Ovary (tissue), 3 donors: ENCODE measurements at regions not wholly inside any gene's neighbourhood (a gene's known extent, or its start where the extent isn't known, plus 50 kb on each side); places are given as distances from the start of the nearest gene placed in this dataset.

Source experiments
- CTCF ChIP-seq, 3 donors: fragments of 450-650 bp in 2 of 3; fragments of 200-600 bp in 1 of 3; IDR thresholded peaks; one replicate each; pipeline versions ENCODE4 v1.5.1 to v1.8.0; 2016 to 2022; ENCODE audit warnings: antibody characterized with exemption in 3 of 3, mild to moderate bottlenecking in 1 of 3
- POLR2A ChIP-seq: fragments of 450-650 bp; IDR thresholded peaks from one replicate; pipeline ENCODE4 v1.6.1; 2017; ENCODE audit warnings: antibody characterized with exemption, mild to moderate bottlenecking, moderate library complexity
- donor health status: DM: no; HTN: no; CAD: no.

DNA sequence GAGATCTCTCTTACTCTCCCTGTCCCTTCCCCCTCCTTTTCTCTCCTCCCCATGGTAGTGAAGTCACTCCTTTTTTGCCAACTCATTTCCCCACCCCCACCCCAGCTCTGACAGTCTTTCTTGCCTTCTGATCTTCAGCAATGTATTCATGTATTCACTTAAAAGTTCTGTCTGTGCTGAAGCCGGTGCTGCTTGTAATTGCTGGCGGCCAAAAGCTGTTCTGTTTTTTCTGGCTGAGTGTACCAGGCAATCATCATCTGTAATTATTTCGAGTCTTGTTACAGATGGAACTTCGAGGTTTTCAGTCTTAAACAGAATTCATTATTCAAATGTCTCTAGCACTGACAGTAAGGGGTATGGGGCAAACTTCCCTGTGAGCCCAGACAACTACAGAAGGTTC lies 99.5 kb downstream of the SPATA19 start:
- TF ChIP-seq CTCF (IDR thresholded peaks at IDR 0.05) (no peak), POLR2A (no peak)
